PC-9 (cell line): ENCODE measurements at regions not wholly inside any gene's neighbourhood (a gene's known extent, or its start where the extent isn't known, plus 50 kb on each side); places are given as distances from the start of the nearest gene placed in this dataset.

ENCODE experiments used
- EZH2 ChIP-seq: fragments of 200-600 bp; sonication (generic); IDR thresholded peaks from 2 replicates; pipeline ENCODE4 v1.8.0; 2017; ENCODE audit warnings: antibody characterized with exemption, low read depth
- TF ChIP-seq, protein P1 (sequence below): fragments of 200-600 bp; sonication (generic); conservative IDR thresholded peaks from 2 replicates; pipeline ENCODE4 v1.6.1; 2017; ENCODE audit warnings: mixed run types, antibody characterized with exemption, mild to moderate bottlenecking, moderate library complexity

DNA sequence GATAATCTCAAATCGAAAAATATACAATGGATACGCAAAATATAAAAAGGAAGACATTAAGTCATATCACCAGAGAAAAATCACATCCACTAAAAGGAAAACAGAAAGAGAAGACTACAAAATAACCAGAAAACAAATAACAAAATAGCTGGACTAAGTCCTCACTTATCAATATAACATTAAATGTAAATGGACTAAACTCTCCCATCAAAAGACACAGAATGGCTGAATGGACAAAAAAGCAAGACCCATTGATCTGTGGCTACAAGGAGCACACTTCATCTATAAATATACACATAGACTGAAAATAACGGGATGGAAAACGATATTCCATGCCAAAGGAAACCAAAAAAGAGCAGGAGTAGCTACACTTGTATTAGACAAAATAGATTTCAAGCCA is 161.0 kb upstream of the PRKD1 start:
- no peak for TF ChIP-seq EZH2
- TF ChIP-seq, protein P1, sequence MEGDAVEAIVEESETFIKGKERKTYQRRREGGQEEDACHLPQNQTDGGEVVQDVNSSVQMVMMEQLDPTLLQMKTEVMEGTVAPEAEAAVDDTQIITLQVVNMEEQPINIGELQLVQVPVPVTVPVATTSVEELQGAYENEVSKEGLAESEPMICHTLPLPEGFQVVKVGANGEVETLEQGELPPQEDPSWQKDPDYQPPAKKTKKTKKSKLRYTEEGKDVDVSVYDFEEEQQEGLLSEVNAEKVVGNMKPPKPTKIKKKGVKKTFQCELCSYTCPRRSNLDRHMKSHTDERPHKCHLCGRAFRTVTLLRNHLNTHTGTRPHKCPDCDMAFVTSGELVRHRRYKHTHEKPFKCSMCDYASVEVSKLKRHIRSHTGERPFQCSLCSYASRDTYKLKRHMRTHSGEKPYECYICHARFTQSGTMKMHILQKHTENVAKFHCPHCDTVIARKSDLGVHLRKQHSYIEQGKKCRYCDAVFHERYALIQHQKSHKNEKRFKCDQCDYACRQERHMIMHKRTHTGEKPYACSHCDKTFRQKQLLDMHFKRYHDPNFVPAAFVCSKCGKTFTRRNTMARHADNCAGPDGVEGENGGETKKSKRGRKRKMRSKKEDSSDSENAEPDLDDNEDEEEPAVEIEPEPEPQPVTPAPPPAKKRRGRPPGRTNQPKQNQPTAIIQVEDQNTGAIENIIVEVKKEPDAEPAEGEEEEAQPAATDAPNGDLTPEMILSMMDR, result no peak
